HG02678 (cell line): ENCODE measurements at regions not wholly inside any gene's neighbourhood (a gene's known extent, or its start where the extent isn't known, plus 50 kb on each side); places are given as distances from the start of the nearest gene placed in this dataset.

Experiments used
- ATAC-seq: cut with Tn5 transposase; IDR thresholded peaks from one replicate; pipeline ENCODE4 v1.9.1; 2021; ENCODE audit warnings: mild to moderate bottlenecking, moderate library complexity; ENCODE audit not compliant: unreplicated experiment

DNA sequence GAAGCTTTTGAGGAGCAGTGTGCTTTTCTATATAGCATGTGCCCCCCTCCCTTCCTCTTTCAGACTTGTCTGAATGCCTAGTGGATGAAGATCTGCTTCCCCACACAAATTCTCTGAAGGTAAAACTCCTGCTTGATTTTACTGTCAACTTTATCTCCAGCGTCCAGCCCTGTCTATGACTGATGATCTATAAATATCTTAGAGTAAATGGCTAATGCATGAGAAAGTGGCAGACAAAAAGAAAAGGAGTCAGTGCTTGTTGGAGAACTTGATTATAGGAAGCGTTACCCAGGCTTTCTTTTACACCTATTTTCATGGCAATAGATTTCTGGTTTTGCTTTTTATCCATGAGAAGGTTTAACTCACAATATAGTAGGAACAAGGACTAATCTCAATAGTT is 168.3 kb upstream of the HS3ST1 start:
- ATAC-seq = no peak

DNA sequence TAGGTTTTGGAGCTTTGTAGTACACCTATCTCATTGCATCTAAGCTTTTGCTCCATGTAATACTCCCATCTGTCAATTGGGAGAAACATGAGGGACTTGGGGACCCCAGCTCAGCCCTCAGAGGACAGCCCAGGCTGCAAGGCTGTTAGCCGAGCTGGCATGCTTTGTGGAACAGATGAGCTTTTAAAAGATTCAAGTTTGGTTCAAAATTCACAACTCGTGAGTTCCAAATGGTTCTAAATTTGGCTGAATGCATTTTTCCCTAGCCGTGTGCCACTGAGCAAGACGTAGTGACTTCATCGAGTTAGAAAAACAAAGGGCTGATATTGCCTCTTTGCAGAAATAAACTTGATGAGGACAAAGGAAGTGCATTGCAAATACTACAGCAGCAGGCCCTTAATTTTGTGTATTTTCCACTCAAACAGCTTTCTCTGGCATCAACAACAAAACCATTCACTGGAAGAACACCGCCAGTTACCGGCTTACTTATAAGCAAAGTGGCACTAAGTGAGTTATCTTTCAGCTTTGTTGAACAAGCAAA is 165.0 kb upstream of the HS3ST1 start:
- ATAC-seq = no peak

GRCh38 chr4:11592276-11592675 is 163.6 kb upstream of the HS3ST1 start:
- ATAC-seq = no peak

- no peak for ATAC-seq
Observed at GRCh38 chr4:11590132-11590531, 161.4 kb upstream of the HS3ST1 start.

- ATAC-seq = no peak
Observed at GRCh38 chr4:11589676-11590075, 161.0 kb upstream of the HS3ST1 start.

DNA sequence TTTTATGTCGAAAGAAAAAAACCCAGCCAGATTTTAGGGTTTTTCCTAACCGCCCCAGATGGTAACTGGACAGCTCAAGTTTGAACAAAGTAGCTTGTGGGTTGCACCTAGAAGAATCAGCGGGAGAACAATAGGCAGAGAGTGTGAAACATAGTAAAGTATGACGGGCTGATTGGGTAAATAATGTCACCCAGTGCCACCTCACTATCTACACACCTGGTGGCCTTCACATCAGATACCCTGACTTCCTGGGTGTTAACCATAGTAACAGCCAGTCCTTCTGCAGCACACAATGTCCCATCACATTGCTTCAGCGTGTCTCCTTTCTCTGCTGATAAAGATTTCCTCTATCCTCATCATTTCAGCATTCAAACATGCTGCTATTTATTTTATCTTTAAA is 159.1 kb upstream of the HS3ST1 start:
- ATAC-seq = no peak

DNA sequence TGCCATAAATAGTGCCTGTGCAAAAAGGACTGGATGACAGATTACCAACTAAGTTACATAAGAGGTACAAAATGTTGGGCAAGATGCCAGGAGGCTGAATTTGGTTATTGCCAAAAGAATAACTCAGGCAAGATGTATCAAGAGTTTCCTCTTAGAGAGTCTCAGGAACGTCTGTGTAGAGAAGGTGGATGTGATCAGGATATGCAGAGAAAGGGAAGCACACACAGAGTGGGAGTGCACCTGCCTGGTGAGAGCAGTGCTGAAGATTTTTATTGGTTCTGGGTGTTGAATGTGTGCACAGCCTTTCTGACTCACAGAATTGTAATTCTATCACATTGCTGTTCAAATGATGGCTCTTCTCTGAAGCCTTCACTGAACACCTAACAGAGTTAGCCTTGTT is 156.8 kb upstream of the HS3ST1 start:
- ATAC-seq = no peak

DNA sequence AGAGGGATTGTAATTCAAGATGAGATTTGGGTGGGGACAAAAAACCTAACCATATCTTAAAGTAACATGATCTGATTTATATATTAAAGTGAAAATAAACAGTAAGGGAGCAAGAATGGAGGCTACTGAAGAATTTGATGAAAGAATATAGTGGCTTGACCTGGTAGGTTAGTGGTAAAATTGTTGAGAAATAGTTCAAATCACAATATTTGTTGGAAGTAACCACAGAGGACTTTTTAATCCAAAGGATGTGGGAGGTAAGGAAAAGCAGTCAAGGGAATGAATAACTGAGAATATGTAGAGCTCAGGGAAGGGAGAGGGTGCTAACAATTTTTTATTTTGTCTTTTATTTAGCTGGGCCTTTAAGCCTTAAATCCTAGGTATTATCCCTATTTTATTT is 139.8 kb upstream of the HS3ST1 start:
- ATAC-seq = no peak

- peak; percentile 85 for ATAC-seq
Observed at GRCh38 chr4:11566444-11567022, 137.8 kb upstream of the HS3ST1 start.

GRCh38 chr4:11565899-11566298 is 137.2 kb upstream of the HS3ST1 start:
- peak; percentile 58 for ATAC-seq

DNA sequence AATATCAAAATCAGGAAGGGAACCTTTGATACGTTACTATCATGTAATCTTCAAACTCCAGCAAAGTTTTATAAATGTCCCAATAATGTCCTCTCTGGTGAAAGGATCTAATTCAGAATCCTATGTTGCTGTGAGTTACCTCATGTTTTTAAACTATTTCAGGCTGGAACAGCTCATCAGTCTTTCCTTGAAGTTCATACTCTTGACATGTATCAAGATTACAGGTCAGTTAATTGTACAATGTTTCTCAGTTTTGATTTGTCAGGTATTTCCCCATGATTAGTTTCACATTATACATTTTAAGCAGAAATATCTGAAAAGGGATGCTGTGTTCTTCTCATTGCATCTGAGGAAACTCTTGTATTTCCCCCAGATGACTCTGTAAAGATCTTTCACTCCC is 136.5 kb upstream of the HS3ST1 start:
- no peak for ATAC-seq

- ATAC-seq = no peak
Observed at GRCh38 chr4:11564021-11564420, 135.3 kb upstream of the HS3ST1 start.

- no peak for ATAC-seq
Observed at GRCh38 chr4:11549525-11549924, 120.8 kb upstream of the HS3ST1 start.

- ATAC-seq = peak; percentile 94
Observed at GRCh38 chr4:11548597-11549082, 119.9 kb upstream of the HS3ST1 start.

GRCh38 chr4:11546391-11547175 is 117.9 kb upstream of the HS3ST1 start:
- no peak for ATAC-seq

DNA sequence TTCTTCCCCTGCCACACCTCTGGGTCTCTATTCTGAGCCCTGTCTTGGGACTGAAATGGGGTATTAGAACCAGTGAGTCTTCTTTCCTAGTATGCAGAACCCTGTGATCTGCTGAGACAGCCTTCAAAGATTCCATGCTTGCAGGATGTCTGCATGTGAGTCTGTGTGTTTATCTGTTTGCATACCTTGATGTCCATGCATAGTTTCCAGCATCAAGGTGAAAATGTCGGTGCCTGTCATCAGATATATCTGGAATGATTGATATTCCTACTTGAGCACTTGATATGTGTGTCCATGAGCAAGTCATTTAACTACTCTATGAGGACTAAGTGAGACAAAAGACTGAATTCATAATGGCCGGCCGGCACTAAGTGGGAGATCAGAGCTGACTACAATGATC is 117.0 kb upstream of the HS3ST1 start:
- ATAC-seq = no peak

DNA sequence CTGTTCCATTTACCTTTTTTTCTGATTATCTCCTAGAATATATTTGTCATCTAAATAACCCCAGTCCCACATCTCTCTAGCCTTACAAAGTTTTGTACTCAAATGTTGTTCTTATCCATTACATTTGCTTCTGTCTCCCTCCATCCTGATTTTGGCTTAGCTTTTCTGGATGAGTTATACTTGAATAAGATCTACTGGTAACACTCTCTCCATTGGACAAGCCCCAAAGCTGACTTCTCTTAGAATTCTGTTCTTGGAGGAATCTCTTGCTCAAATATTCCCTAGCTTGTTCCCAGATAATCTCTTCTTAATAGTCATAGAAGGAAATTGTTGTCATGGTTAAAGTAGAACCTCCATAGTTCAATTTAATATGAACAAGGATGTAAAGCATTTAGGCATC is 115.5 kb upstream of the HS3ST1 start:
- no peak for ATAC-seq

DNA sequence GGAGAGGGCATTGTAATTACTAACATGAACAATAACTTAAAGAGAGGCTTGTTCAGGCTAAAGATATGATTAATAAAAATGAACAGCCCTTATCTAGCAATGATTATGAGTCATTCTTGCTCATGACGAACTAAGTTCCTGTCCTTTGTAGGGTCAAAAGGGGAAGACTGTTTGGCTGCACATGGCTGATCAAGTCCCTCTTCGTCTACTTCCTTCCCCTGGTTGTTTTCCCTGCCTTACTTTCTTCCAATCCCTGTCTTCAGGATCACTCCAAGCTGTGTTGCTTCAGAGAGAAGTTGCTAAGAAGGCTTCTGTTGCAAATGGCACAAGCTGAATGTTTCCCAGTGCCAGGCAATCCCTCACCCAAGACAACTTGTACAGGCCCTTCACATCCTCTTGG is 115.0 kb upstream of the HS3ST1 start:
- ATAC-seq = no peak

- ATAC-seq = no peak
Observed at GRCh38 chr4:11542952-11543351, 114.3 kb upstream of the HS3ST1 start.

DNA sequence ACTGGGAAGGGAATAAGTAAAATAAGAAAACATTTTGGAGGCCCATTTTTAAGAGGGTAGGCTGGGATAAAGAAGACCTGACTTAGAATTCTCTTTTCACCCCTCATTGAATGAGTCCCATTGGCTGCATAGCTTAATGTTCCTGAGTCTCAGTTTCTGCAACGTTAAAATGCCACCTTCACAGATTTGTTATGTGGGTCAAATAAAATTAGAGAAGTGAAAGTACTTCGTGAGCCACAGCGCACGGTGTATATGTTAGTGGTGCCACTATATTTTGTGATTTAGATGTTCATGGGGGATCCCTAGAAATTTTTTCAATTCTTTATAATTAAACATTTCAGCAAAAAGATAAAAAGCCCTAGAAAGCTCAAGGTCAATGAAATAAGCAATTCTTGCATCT is 109.2 kb upstream of the HS3ST1 start:
- peak; percentile 51 for ATAC-seq

- no peak for ATAC-seq
Observed at GRCh38 chr4:11535333-11535732, 106.6 kb upstream of the HS3ST1 start.

DNA sequence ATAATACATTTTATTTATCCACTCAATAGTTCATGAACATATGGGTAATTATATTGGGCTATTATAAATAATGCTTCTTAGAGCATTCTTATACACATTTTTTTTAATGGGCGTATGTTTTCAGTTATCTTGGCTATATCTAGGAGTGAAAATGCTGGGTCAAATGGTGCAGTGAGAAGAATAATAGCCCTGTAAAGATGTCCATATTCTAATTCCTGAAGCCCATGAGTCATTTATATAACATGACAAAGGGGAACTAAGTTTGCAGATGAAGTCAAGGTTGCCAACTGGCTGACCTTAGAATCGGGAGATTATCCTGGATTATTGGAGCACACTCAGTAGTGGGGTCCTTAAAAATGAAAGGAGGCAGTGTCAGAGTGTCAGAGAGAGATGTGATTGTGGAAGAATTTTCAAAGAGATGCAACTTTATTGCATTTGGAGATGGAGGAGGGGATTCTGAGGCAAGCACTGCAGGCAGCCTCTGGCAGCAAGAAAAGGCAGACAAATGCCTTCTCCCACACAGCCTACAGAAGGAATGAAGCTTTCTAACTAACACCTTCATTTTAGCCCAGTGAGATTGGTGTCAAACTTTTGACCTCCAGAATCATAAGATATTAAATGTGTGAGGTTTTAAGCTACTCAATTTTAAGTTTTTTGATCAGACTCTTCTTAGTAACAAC is 106.1 kb upstream of the HS3ST1 start:
- ATAC-seq = no peak
